GM12878 (cell line): ENCODE measurements at regions not wholly inside any gene's neighbourhood (a gene's known extent, or its start where the extent isn't known, plus 50 kb on each side); places are given as distances from the start of the nearest gene placed in this dataset.

Experiments
- ATAC-seq: fragments of 200-7000 bp; cut with Tn5 transposase; 3 replicates; pipeline ENCODE4 v1.9.1; 2020; ENCODE audit warnings: mild to moderate bottlenecking, moderate library complexity
- BruUV-seq: library from RNA; stranded (reverse); fragments of 400-500 nt; replicated peaks from 2 replicates; lab custom pipeline; 2021; lab: Mats Ljungman, UMichigan
- CTCF ChIA-PET: fragments of 300-600 bp; sonication (Branson Sonifier 250); formaldehyde crosslinking; extraction: SDS; loops from one replicate; lab custom pipeline; 2021; ENCODE audit warnings: inconsistent platforms; lab: Yijun Ruan, JAX
- POLR2A ChIA-PET: fragments of 350-600 bp; formaldehyde crosslinking; extraction: SDS; loops from one replicate; lab custom pipeline; 2021; ENCODE audit warnings: inconsistent platforms; lab: Charles Lee
- RAD21 ChIA-PET: fragments of 300-600 bp; sonication (Branson Sonifier 250); formaldehyde crosslinking; loops from one replicate; lab custom pipeline; 2023; ENCODE audit warnings: antibody characterized with exemption; ENCODE audit not compliant: unreplicated experiment; lab: Charles Lee
- SMC1A ChIA-PET: fragments of 300-600 bp; sonication (Branson Sonifier 250); formaldehyde crosslinking; loops from one replicate; lab custom pipeline; 2023; ENCODE audit not compliant: unreplicated experiment, uncharacterized antibody; lab: Charles Lee
- DNase-seq: peaks from one replicate; pipeline ENCODE4 v3.0.0-alpha.2; 2011; ENCODE audit warnings: low read depth, low spot score
- FAIRE-seq: peaks from 3 replicates; lab custom pipeline; 2011; peaks lifted over from hg19 to GRCh38; lab: Jason Lieb, UNC
- H2AFZ ChIP-seq: 2 replicates; pipeline ENCODE4 v1.6.0; 2011; ENCODE audit warnings: low read depth, low read length, control low read depth; ENCODE audit not compliant: control insufficient read depth
- H3K27ac ChIP-seq: 2 replicates; pipeline ENCODE4 v1.5.1; 2011; ENCODE audit warnings: control low read depth; ENCODE audit not compliant: control insufficient read depth, insufficient read depth
- H3K27me3 ChIP-seq, 2 experiments: replicated peaks in 1 of 2; 2 replicates each; pipeline versions ENCODE4 v1.6.0 to v1.6.1; 2011; ENCODE audit warnings: low read length in 1 of 2; ENCODE audit not compliant: control insufficient read depth in 2 of 2, insufficient read depth in 2 of 2
- H3K36me3 ChIP-seq, 2 experiments: 2 replicates each; pipeline ENCODE4 v1.5.1; 2011; ENCODE audit warnings: low read length in 1 of 2; ENCODE audit not compliant: control insufficient read depth in 2 of 2, insufficient read depth in 2 of 2
- H3K4me1 ChIP-seq: 2 replicates; pipeline ENCODE4 v1.6.1; 2011; ENCODE audit warnings: mild to moderate bottlenecking, low read length, moderate library complexity, mixed read lengths; ENCODE audit not compliant: control insufficient read depth, insufficient read depth
- H3K4me2 ChIP-seq: 2 replicates; pipeline ENCODE4 v1.6.0; 2011; ENCODE audit warnings: control low read depth; ENCODE audit not compliant: control insufficient read depth, insufficient read depth
- H3K4me3 ChIP-seq: fragments of 200-600 bp; sonication (generic); 2 replicates; pipeline ENCODE4 v1.5.1; 2016
- H3K79me2 ChIP-seq: 2 replicates; pipeline ENCODE4 v1.6.0; 2011; ENCODE audit warnings: low read length; ENCODE audit not compliant: control insufficient read depth, insufficient read depth
- H3K9ac ChIP-seq: 2 replicates; pipeline ENCODE4 v1.8.0; 2011; ENCODE audit warnings: low read length, control low read depth, mixed read lengths; ENCODE audit not compliant: control insufficient read depth, insufficient read depth
- H3K9me3 ChIP-seq: replicated peaks from 3 replicates; pipeline ENCODE4 v1.5.1; 2011; ENCODE audit warnings: mild to moderate bottlenecking, low read length; ENCODE audit not compliant: control insufficient read depth, insufficient read depth
- H4K20me1 ChIP-seq: 2 replicates; pipeline ENCODE4 v1.6.0; 2011; ENCODE audit not compliant: control insufficient read depth, insufficient read depth
- ATF7 ChIP-seq: fragments of 450-650 bp; IDR thresholded peaks from 2 replicates; pipeline ENCODE4 v1.6.1; 2016; ENCODE audit warnings: low read depth, mild to moderate bottlenecking
- BMI1 ChIP-seq: fragments of 450-650 bp; IDR thresholded peaks from 2 replicates; pipeline ENCODE4 v1.6.1; 2016; ENCODE audit warnings: mild to moderate bottlenecking, moderate library complexity, borderline replicate concordance
- CEBPB ChIP-seq, 2 experiments: fragments of 150-350 bp in 1 of 2; IDR thresholded peaks; 2 replicates each; pipeline ENCODE4 v1.6.1; 2012 to 2014; ENCODE audit warnings: low read depth in 2 of 2, low read length in 2 of 2, borderline replicate concordance in 1 of 2, inconsistent platforms in 1 of 2
- HDAC2 ChIP-seq: fragments of 200-600 bp; sonication (generic); IDR thresholded peaks from 2 replicates; pipeline ENCODE4 v1.6.1; 2017
- JUNB ChIP-seq: IDR thresholded peaks from 2 replicates; pipeline ENCODE4 v1.6.1; 2016; ENCODE audit warnings: antibody characterized with exemption, mild to moderate bottlenecking
- MEF2A ChIP-seq: IDR thresholded peaks from 2 replicates; pipeline ENCODE4 v1.6.1; 2011; ENCODE audit warnings: low read depth, mild to moderate bottlenecking, low read length, moderate library complexity; ENCODE audit not compliant: insufficient read depth
- MYC ChIP-seq: IDR thresholded peaks from 2 replicates; pipeline ENCODE4 v1.6.1; 2011; ENCODE audit warnings: mild to moderate bottlenecking, low read length, moderate library complexity, inconsistent platforms; ENCODE audit not compliant: insufficient read depth, insufficient replicate concordance, insufficient read length, severe bottlenecking
- PKNOX1 ChIP-seq: fragments of 450-650 bp; IDR thresholded peaks from 2 replicates; pipeline ENCODE4 v1.6.1; 2016; ENCODE audit warnings: mild to moderate bottlenecking
- POLR2AphosphoS5 ChIP-seq: IDR thresholded peaks from 2 replicates; pipeline ENCODE4 v1.6.1; 2011; ENCODE audit warnings: mild to moderate bottlenecking, low read length, inconsistent platforms
- RCOR1 ChIP-seq: conservative IDR thresholded peaks from 2 replicates; pipeline ENCODE4 v1.6.1; 2012; ENCODE audit warnings: low read depth, low read length, improper control_type of control experiment
- RUNX3 ChIP-seq: IDR thresholded peaks from 2 replicates; pipeline ENCODE4 v1.6.1; 2012; ENCODE audit warnings: low read length, inconsistent platforms
- SMARCA5 ChIP-seq: fragments of 450-650 bp; IDR thresholded peaks from 2 replicates; pipeline ENCODE4 v1.6.1; 2017; ENCODE audit warnings: mild to moderate bottlenecking
- ZNF274 ChIP-seq: IDR thresholded peaks from one replicate; pipeline ENCODE4 v1.8.0; 2011; ENCODE audit not compliant: insufficient read length, insufficient read depth
- ZSCAN29 ChIP-seq: fragments of 450-650 bp; IDR thresholded peaks from 2 replicates; pipeline ENCODE4 v1.6.1; 2017; ENCODE audit warnings: mild to moderate bottlenecking, moderate library complexity
- WGBS: methylation state at CpG from one replicate; pipeline ENCODE4 v1.1.6; 2016; ENCODE audit warnings: low lambda C conversion rate; ENCODE audit not compliant: insufficient replicate concordance, insufficient coverage; ENCODE audit errors: missing lambda C conversion rate; 5-methylcytosine and 5-hydroxymethylcytosine counted together
- in situ Hi-C: fragments of 300-500 bp; cut with MboI; formaldehyde crosslinking; loops from 9 replicates; pipeline ENCODE4 v1.14.3; 2018; ENCODE audit warnings: mixed read lengths
- intact Hi-C: fragments of 100-400 bp; cut with micrococcal nuclease; formaldehyde crosslinking; loops from one replicate; pipeline ENCODE4 v1.14.2; 2022; ENCODE audit not compliant: unreplicated experiment
- TF ChIP-seq, protein P1 (sequence below): fragments of 450-650 bp; conservative IDR thresholded peaks from 2 replicates; pipeline ENCODE4 v1.6.1; 2017; ENCODE audit warnings: mild to moderate bottlenecking, moderate library complexity
- TF ChIP-seq, protein P2 (sequence below): fragments of 450-650 bp; IDR thresholded peaks from 2 replicates; pipeline ENCODE4 v1.6.1; 2017; ENCODE audit warnings: antibody characterized with exemption, mild to moderate bottlenecking, moderate library complexity
- TF ChIP-seq, protein P3 (sequence below): IDR thresholded peaks from 2 replicates; pipeline ENCODE4 v1.6.1; 2011; ENCODE audit warnings: low read depth, mild to moderate bottlenecking, low read length, moderate library complexity, borderline replicate concordance; ENCODE audit errors: extremely low read depth
- TF ChIP-seq, protein P4 (sequence below): fragments of 450-650 bp; IDR thresholded peaks from 2 replicates; pipeline ENCODE4 v1.6.1; 2018; ENCODE audit warnings: borderline replicate concordance, mild to moderate bottlenecking; ENCODE audit not compliant: partially characterized antibody

- no TSS peak for BruUV-seq
- H4K20me1 ChIP-seq: no peaks in the 10 kb centered on the region; the same call in 1 of the 2 replicates
- FAIRE-seq (no peak), DNase-seq (no peak), ATAC-seq (no peak)
- no peak overlapping the region for H3K9ac ChIP-seq
- in situ Hi-C loops: no loop called here
- H3K4me1 ChIP-seq: no peaks in the 10 kb centered on the region
- POLR2A ChIA-PET: no interaction called here
- RAD21 ChIA-PET: no interaction called here
- intact Hi-C loops: no loop called here
- H3K27me3 ChIP-seq: no peaks in the 10 kb centered on the region
- CTCF ChIA-PET: no interaction called here
- no peak overlapping the region for H3K27ac ChIP-seq
- SMC1A ChIA-PET: no interaction called here
- 0% methylated on average over 6 of the region's 6 CpGs for WGBS
- H3K4me2 ChIP-seq: no peak overlapping the region
- no peaks in the 10 kb centered on the region for H3K9me3 ChIP-seq
- H2AFZ ChIP-seq: no peak overlapping the region
- H3K36me3 ChIP-seq: no peaks in the 10 kb centered on the region
- no peaks in the 10 kb centered on the region for H3K79me2 ChIP-seq
- H3K4me3 ChIP-seq: no peak overlapping the region
- TF ChIP-seq RCOR1: no peak
- no peak for TF ChIP-seq PKNOX1
- no peak for TF ChIP-seq POLR2AphosphoS5
- TF ChIP-seq MEF2A: no peak
- TF ChIP-seq BMI1: no peak
- TF ChIP-seq, protein P1, sequence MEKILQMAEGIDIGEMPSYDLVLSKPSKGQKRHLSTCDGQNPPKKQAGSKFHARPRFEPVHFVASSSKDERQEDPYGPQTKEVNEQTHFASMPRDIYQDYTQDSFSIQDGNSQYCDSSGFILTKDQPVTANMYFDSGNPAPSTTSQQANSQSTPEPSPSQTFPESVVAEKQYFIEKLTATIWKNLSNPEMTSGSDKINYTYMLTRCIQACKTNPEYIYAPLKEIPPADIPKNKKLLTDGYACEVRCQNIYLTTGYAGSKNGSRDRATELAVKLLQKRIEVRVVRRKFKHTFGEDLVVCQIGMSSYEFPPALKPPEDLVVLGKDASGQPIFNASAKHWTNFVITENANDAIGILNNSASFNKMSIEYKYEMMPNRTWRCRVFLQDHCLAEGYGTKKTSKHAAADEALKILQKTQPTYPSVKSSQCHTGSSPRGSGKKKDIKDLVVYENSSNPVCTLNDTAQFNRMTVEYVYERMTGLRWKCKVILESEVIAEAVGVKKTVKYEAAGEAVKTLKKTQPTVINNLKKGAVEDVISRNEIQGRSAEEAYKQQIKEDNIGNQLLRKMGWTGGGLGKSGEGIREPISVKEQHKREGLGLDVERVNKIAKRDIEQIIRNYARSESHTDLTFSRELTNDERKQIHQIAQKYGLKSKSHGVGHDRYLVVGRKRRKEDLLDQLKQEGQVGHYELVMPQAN: no peak
- TF ChIP-seq, protein P2, sequence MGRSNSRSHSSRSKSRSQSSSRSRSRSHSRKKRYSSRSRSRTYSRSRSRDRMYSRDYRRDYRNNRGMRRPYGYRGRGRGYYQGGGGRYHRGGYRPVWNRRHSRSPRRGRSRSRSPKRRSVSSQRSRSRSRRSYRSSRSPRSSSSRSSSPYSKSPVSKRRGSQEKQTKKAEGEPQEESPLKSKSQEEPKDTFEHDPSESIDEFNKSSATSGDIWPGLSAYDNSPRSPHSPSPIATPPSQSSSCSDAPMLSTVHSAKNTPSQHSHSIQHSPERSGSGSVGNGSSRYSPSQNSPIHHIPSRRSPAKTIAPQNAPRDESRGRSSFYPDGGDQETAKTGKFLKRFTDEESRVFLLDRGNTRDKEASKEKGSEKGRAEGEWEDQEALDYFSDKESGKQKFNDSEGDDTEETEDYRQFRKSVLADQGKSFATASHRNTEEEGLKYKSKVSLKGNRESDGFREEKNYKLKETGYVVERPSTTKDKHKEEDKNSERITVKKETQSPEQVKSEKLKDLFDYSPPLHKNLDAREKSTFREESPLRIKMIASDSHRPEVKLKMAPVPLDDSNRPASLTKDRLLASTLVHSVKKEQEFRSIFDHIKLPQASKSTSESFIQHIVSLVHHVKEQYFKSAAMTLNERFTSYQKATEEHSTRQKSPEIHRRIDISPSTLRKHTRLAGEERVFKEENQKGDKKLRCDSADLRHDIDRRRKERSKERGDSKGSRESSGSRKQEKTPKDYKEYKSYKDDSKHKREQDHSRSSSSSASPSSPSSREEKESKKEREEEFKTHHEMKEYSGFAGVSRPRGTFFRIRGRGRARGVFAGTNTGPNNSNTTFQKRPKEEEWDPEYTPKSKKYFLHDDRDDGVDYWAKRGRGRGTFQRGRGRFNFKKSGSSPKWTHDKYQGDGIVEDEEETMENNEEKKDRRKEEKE: no peak
- no peak for TF ChIP-seq CEBPB (IDR thresholded peaks at IDR 0.05; ENCODE audit: borderline replicate concordance in 1 of 2, low read depth in 2 of 2, low read length in 2 of 2)
- TF ChIP-seq HDAC2: no peak
- TF ChIP-seq SMARCA5: no peak
- no peak for TF ChIP-seq ATF7
- TF ChIP-seq JUNB: no peak
- no peak for TF ChIP-seq ZNF274
- TF ChIP-seq, protein P3, sequence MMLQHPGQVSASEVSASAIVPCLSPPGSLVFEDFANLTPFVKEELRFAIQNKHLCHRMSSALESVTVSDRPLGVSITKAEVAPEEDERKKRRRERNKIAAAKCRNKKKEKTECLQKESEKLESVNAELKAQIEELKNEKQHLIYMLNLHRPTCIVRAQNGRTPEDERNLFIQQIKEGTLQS: no peak
- TF ChIP-seq, protein P4, sequence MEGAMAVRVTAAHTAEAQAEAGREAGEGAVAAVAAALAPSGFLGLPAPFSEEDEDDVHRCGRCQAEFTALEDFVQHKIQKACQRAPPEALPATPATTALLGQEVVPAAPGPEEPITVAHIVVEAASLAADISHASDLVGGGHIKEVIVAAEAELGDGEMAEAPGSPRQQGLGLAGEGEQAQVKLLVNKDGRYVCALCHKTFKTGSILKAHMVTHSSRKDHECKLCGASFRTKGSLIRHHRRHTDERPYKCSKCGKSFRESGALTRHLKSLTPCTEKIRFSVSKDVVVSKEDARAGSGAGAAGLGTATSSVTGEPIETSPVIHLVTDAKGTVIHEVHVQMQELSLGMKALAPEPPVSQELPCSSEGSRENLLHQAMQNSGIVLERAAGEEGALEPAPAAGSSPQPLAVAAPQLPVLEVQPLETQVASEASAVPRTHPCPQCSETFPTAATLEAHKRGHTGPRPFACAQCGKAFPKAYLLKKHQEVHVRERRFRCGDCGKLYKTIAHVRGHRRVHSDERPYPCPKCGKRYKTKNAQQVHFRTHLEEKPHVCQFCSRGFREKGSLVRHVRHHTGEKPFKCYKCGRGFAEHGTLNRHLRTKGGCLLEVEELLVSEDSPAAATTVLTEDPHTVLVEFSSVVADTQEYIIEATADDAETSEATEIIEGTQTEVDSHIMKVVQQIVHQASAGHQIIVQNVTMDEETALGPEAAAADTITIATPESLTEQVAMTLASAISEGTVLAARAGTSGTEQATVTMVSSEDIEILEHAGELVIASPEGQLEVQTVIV: no peak
- no peak for TF ChIP-seq RUNX3
- TF ChIP-seq MYC: no peak
- TF ChIP-seq ZSCAN29: no peak
Measured at GRCh38 chr3:164812042-164812441, 266.3 kb downstream of the SI start.
